CD14-positive monocyte (primary cell): ENCODE measurements at regions not wholly inside any gene's neighbourhood (a gene's known extent, or its start where the extent isn't known, plus 50 kb on each side); places are given as distances from the start of the nearest gene placed in this dataset.

Experiments used
- DNase-seq, 3 donors: peaks; one replicate each; pipeline ENCODE4 v3.0.0-alpha.2; 2011 to 2022
- H2AFZ ChIP-seq: 2 replicates; pipeline ENCODE4 v1.6.0; 2012; ENCODE audit warnings: mild to moderate bottlenecking, low read depth, low read length, inconsistent platforms; ENCODE audit not compliant: insufficient read depth, poor library complexity, severe bottlenecking
- H3K27ac ChIP-seq, 2 donors: 1 replicate in 1 of 2; 2 replicates in 1 of 2; pipeline ENCODE4 v1.5.1; 2012 to 2013; ENCODE audit warnings: low read length in 2 of 2, control low read depth in 1 of 2, inconsistent platforms in 1 of 2, low read depth in 1 of 2, mild to moderate bottlenecking in 1 of 2
- H3K27me3 ChIP-seq, 2 donors: one replicate each; pipeline versions ENCODE4 v1.6.0 to v1.6.1; 2011 to 2013; ENCODE audit warnings: low read length in 2 of 2; ENCODE audit not compliant: control insufficient read depth in 2 of 2, insufficient read depth in 2 of 2
- H3K36me3 ChIP-seq, 2 donors: replicated peaks in 1 of 2; 1 replicate in 1 of 2; 2 replicates in 1 of 2; pipeline versions ENCODE4 v1.5.1 to v1.6.1; 2012 to 2013; ENCODE audit warnings: low read length in 2 of 2, control low read depth in 1 of 2, inconsistent platforms in 1 of 2, mild to moderate bottlenecking in 1 of 2; ENCODE audit not compliant: insufficient read depth in 2 of 2, control insufficient read depth in 1 of 2
- H3K4me1 ChIP-seq, 2 donors: 1 replicate in 1 of 2; 2 replicates in 1 of 2; pipeline versions ENCODE4 v1.5.1 to v1.6.1; 2012 to 2013; ENCODE audit warnings: low read length in 2 of 2, control low read depth in 1 of 2, inconsistent platforms in 1 of 2, mild to moderate bottlenecking in 1 of 2, moderate library complexity in 1 of 2; ENCODE audit not compliant: insufficient read depth in 2 of 2, control insufficient read depth in 1 of 2
- H3K4me2 ChIP-seq: replicated peaks from 2 replicates; pipeline ENCODE3; 2012; ENCODE audit warnings: low read length, moderate library complexity, mild to moderate bottlenecking; ENCODE audit not compliant: poor library complexity, severe bottlenecking; ENCODE audit errors: extremely low read depth
- H3K4me3 ChIP-seq, 3 experiments: fragments of 200-600 bp in 1 of 3; sonication (generic) in 1 of 3; replicated peaks in 1 of 3; 1 replicate in 2 of 3; 2 replicates in 1 of 3; pipeline ENCODE4 v1.5.1; 2011 to 2013; ENCODE audit warnings: low read length in 3 of 3, mild to moderate bottlenecking in 3 of 3, control low read depth in 2 of 3, low read depth in 2 of 3, inconsistent platforms in 1 of 3, moderate library complexity in 1 of 3
- H3K79me2 ChIP-seq: 2 replicates; pipeline ENCODE4 v1.6.0; 2012; ENCODE audit warnings: mild to moderate bottlenecking, control low read depth, inconsistent platforms, low read length, moderate library complexity; ENCODE audit not compliant: insufficient read depth
- H3K9ac ChIP-seq: 2 replicates; pipeline ENCODE4 v1.6.0; 2017; ENCODE audit warnings: low read length, mild to moderate bottlenecking; ENCODE audit not compliant: insufficient read depth, poor library complexity, severe bottlenecking
- H3K9me3 ChIP-seq, 2 donors: replicated peaks in 1 of 2; 1 replicate in 1 of 2; 2 replicates in 1 of 2; pipeline versions ENCODE4 v1.5.1 to v1.6.1; 2012 to 2013; ENCODE audit warnings: low read length in 2 of 2, control low read depth in 1 of 2; ENCODE audit not compliant: control insufficient read depth in 1 of 2, insufficient read depth in 1 of 2
- H4K20me1 ChIP-seq: 2 replicates; pipeline ENCODE4 v1.6.0; 2012; ENCODE audit warnings: mild to moderate bottlenecking, low read length, control low read depth, moderate library complexity; ENCODE audit not compliant: insufficient read depth
- H3K27ac Mint-ChIP-seq, 7 donors: one replicate each; pipeline ENCODE4 v1.8.0; 2020; ENCODE audit warnings: mild to moderate bottlenecking in 7 of 7, mixed read lengths in 7 of 7, moderate library complexity in 6 of 7, inconsistent platforms in 2 of 7
- H3K27me3 Mint-ChIP-seq, 3 donors: one replicate each; pipeline ENCODE4 v1.8.0; 2021 to 2022; ENCODE audit warnings: low read depth in 3 of 3, mild to moderate bottlenecking in 3 of 3, mixed read lengths in 3 of 3, moderate library complexity in 3 of 3, inconsistent platforms in 1 of 3
- H3K36me3 Mint-ChIP-seq, 2 donors: one replicate each; pipeline ENCODE4 v1.8.0; 2020; ENCODE audit warnings: mixed read lengths in 2 of 2, inconsistent platforms in 1 of 2, mild to moderate bottlenecking in 1 of 2
- H3K4me1 Mint-ChIP-seq: one replicate; pipeline ENCODE4 v1.8.0; 2020; ENCODE audit warnings: mild to moderate bottlenecking, mixed read lengths
- H3K4me3 Mint-ChIP-seq, 2 donors: one replicate each; pipeline ENCODE4 v1.8.0; 2020; ENCODE audit warnings: mild to moderate bottlenecking in 2 of 2, mixed read lengths in 2 of 2, moderate library complexity in 1 of 2
- H3K9me3 Mint-ChIP-seq, 7 donors: one replicate each; pipeline ENCODE4 v1.8.0; 2020 to 2022; ENCODE audit warnings: mixed read lengths in 7 of 7, mild to moderate bottlenecking in 6 of 7, moderate library complexity in 6 of 7, inconsistent platforms in 2 of 7
- CTCF ChIP-seq: fragments of 200-600 bp; IDR thresholded peaks from one replicate; pipeline ENCODE4 v1.8.0; 2022; ENCODE audit warnings: antibody characterized with exemption, mild to moderate bottlenecking
- WGBS: methylation state at CpG from one replicate; pipeline ENCODE4 v1.1.5; 2013; ENCODE audit warnings: missing lambda C conversion rate; ENCODE audit not compliant: insufficient coverage; 5-methylcytosine and 5-hydroxymethylcytosine counted together
- intact Hi-C, 2 donors: fragments of 100-400 bp; cut with micrococcal nuclease; formaldehyde crosslinking; loops; one replicate each; pipeline versions ENCODE4 v1.15.0 to v1.15.1; 2023

- no peaks in the 10 kb centered on the region for H3K36me3 ChIP-seq
- 89% methylated on average over 2 of the region's 2 CpGs for WGBS
- H3K27ac ChIP-seq = no peak overlapping the region
- no peak overlapping the region for H2AFZ ChIP-seq
- no peak overlapping the region for H3K4me2 ChIP-seq
- H3K4me1 Mint-ChIP-seq = no peaks in the 10 kb centered on the region
- no peak overlapping the region for H3K4me3 ChIP-seq
- no peaks in the 10 kb centered on the region for H3K9me3 ChIP-seq
- no peaks in the 10 kb centered on the region for H3K79me2 ChIP-seq
- no peaks in the 10 kb centered on the region for H3K4me1 ChIP-seq
- no peak overlapping the region for H3K4me3 Mint-ChIP-seq
- H3K36me3 Mint-ChIP-seq = no peaks in the 10 kb centered on the region
- no peak overlapping the region for H3K9ac ChIP-seq
- H3K27me3 Mint-ChIP-seq = peaks cover 2 to 6% (median 3%) of the 10 kb centered on the region in 3 donors
- DNase-seq = no peak
- intact Hi-C loops = no loop called here
- H3K9me3 Mint-ChIP-seq = peaks cover 0 to 3% (median 0%) of the 10 kb centered on the region in 7 donors
- H3K27ac Mint-ChIP-seq = no peak overlapping the region
- no peaks in the 10 kb centered on the region for H4K20me1 ChIP-seq
- H3K27me3 ChIP-seq = no peaks in the 10 kb centered on the region
- no peak for TF ChIP-seq CTCF
These were observed 113.6 kb downstream of the ZNF518B start for GRCh38 chr4:10343656-10344055.

GRCh38 chr4:10342866-10343265, 114.4 kb downstream of the ZNF518B start:
- Mint-ChIP-seq H3K27me3 (peaks cover 2 to 5% (median 3%) of the 10 kb centered on the region in 3 donors), H3K4me3 (no peak overlapping the region), H3K4me1 (no peaks in the 10 kb centered on the region), H3K27ac (no peak overlapping the region), H3K36me3 (no peaks in the 10 kb centered on the region), H3K9me3 (peaks cover 0 to 3% (median 0%) of the 10 kb centered on the region in 7 donors)
- intact Hi-C loops = no loop called here
- 89% methylated on average over 1 of the region's 2 CpGs for WGBS
- Histone ChIP-seq H3K36me3 (no peaks in the 10 kb centered on the region), H3K9me3 (no peaks in the 10 kb centered on the region), H3K4me3 (no peak overlapping the region), H3K27me3 (no peaks in the 10 kb centered on the region), H4K20me1 (no peaks in the 10 kb centered on the region), H3K27ac (no peak overlapping the region), H2AFZ (no peak overlapping the region), H3K79me2 (no peaks in the 10 kb centered on the region), H3K4me1 (no peaks in the 10 kb centered on the region), H3K9ac (no peak overlapping the region), H3K4me2 (no peak overlapping the region)
- DNase-seq = no peak
- TF ChIP-seq CTCF = no peak
